ENCODE measurements at regions not wholly inside any gene's neighbourhood (a gene's known extent, or its start where the extent isn't known, plus 50 kb on each side); places are given as distances from the start of the nearest gene placed in this dataset.

GRCh38 chr1:163013826-163014600 is 55.1 kb upstream of the RGS4 start:
- DNase-seq, result no peak

- no peak for DNase-seq
Measured at GRCh38 chr1:163006051-163006834, 62.9 kb upstream of the RGS4 start.

GRCh38 chr1:162997499-162998285 is 71.5 kb upstream of the RGS4 start:
- peak; percentile 59 for DNase-seq

GRCh38 chr1:162996261-162996660 is 72.9 kb upstream of the RGS4 start:
- DNase-seq, result no peak

DNA sequence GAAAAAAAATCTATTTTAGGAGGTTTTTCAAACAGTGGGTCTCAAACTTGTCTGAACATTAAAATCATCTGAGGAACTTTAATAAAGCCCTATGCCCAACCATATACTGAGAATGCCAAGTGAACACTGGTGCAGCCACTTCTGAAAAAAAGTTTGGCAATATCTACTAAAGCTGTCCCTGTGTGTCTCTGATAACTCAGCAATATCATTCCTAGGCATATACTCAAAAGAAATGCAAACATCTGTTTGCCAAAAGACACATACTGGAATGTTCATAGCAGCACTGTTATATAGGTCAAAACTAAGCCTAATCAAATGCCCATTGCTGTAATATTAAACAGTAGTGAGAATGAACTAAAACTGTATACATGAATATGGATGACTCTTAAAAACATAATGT is 74.2 kb upstream of the RGS4 start:
- DNase-seq, result no peak

GRCh38 chr1:162993846-162994245 is 75.3 kb upstream of the RGS4 start:
- DNase-seq, result no peak

DNA sequence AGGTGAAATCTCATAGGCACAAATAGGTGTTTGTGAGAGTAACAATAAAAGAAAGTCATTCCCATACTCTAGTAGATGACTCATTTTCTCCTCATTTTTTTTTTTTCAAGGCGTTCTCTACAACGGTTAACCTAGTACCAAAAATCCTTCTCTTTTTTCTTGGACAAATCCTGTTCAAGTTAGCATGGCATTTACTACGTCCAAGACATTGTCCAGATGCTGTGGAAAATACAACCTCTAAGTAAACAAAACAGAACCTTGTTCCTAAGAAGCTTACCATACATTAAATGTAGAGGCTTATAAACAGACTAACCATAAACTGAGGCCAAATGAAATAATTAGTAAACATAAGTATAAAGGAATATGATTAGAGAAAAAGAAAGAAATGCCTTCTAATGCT is 76.2 kb upstream of the RGS4 start:
- DNase-seq, result no peak

- no peak for DNase-seq
Measured at GRCh38 chr1:162991444-162991843, 77.7 kb upstream of the RGS4 start.

DNA sequence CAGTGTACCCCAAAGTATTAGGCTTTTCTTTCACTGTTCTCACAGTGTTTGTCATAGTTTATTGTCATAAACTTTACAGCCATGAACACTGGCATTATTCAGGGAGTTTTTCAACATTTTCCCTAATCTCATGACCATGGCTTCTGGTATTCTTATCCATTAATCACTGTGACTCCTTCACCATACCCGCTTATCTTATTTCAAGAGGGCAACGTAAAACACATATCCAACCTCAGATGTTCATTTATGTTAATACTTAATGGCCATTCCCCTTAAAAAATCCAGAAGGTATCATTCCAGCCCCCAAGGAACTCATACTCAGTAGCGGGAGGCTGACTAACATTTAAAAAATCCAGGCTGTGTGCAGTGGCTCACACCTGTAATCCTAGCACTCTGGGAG is 78.5 kb upstream of the RGS4 start:
- DNase-seq, result no peak

DNA sequence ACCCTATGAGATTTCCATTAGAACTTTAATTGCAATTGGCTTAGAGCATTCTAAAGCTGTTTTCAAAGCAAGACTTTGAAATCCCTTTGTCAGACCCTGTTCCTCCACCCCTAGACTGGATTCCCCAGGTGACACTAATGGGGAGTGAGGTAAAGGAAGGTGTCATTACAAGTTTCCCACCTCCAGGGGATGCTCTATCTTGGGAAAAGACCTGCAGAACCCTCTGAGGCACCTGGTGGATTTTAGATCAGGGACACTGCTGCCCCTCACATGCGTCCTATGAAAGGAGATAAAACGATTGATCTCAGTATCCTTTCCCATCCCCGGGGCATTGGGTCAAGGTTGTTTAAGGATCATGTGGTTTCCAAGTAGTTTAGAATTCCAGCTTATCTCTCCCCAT is 80.3 kb upstream of the RGS4 start:
- DNase-seq, result no peak

- peak; percentile 29 for DNase-seq
Measured at GRCh38 chr1:162987866-162988265, 81.3 kb upstream of the RGS4 start.

DNA sequence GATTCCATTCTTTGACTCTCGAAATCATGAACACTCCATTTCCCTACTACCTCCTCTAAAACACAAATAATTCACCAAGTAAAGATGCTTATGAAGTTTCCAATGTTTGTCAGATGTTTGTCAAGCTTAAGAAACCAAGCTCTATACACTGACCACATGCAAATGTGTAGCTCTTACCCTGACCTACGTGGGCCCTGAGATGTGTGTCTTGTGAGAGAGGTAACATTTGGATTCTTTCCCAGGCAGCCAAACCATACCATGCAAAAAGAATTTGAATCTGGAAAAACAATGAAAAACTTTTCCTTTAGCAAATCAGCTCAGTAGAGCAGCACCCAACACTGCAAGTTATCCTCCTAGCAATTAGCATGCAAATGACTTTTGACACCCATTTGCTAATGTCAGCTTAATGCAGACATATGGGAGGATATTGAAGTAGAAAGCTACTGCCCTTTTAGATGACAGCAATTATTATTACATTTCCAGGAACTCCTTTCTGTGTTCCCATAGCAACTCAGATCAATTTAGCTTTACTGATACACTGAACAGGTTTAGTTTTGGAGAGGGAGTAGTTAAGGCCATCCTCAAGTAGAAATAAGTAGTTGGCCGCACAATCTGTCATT is 83.2 kb upstream of the RGS4 start:
- no peak for DNase-seq

DNA sequence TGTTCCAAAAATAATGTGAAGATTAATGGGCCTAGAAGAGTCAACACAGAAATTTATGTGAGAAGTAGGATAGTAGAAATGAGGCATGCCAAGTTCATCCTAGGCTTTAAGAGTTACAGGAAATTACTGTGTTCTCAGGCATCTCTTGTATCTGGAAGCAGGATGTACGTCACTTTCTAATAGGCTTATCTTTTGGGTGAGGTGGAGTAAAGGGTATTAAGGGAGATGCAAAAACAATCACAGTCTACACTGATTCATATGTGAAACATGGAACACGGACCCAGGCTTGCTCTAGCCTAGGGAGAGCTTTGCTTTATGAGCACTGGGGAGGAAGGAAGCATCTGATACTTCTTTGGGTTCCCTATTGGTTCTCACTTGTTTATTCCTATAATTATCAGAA is 84.5 kb upstream of the RGS4 start:
- DNase-seq, result peak; percentile 67

- no peak for DNase-seq
Measured at GRCh38 chr1:162983671-162984425, 85.3 kb upstream of the RGS4 start.

DNA sequence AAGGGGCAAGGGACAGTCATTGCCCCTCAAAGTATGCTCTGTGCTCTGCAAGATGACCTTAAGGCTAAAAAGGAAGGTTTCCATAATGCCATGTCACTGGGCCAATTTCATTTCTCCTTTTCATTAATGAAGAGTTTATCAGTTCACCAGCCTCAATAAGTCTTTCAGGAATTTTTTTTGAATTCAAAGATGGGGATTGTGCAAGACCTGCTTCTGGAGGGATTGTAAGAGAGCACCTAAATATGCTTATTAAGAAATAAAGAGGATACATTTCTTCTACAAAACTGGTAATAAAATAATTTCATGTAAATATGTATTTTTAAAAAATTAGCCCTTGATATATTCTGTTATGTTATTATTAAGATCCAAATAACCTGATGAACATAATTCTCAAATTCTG is 86.8 kb upstream of the RGS4 start:
- DNase-seq, result no peak

DNA sequence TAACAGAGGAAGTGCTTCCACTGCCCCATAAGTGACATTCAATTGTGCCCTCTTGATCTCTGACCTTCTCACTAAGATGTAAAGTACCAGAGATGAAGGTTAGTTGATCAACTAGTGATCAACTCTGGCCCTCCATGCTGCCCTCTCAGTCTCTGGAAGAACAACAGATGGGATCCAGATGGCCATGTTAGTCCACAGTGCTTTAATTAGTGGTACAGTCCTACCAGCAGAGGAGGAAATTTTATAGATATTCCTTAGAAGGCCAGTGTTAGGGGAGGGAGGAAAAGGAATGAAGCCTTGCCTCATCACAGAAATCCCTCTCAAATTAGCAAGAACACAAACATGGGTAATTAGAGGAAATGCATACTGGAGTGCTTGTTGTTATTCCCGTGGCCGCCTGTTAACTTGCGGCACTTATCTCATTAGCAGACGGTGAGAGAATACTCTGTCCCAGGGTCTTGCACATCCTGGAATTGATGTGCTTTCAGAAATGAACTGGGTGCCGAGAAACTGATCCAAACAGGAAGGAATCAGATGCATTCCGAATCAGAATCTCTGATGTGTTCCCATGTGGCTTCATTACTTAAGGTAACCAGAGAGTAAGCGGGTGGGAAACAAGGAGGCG is 91.1 kb upstream of the RGS4 start:
- peak; percentile 25 for DNase-seq

GRCh38 chr1:162976628-162977027 is 92.5 kb upstream of the RGS4 start:
- DNase-seq, result no peak

GRCh38 chr1:162974810-162975209 is 94.4 kb upstream of the RGS4 start:
- no peak for DNase-seq

- peak; percentile 82 for DNase-seq
Measured at GRCh38 chr1:162973381-162973795, 95.8 kb upstream of the RGS4 start.

- DNase-seq, result no peak
Measured at GRCh38 chr1:162972773-162973172, 96.4 kb upstream of the RGS4 start.

- DNase-seq, result no peak
Measured at GRCh38 chr1:162970021-162970420, 99.1 kb upstream of the RGS4 start.

DNA sequence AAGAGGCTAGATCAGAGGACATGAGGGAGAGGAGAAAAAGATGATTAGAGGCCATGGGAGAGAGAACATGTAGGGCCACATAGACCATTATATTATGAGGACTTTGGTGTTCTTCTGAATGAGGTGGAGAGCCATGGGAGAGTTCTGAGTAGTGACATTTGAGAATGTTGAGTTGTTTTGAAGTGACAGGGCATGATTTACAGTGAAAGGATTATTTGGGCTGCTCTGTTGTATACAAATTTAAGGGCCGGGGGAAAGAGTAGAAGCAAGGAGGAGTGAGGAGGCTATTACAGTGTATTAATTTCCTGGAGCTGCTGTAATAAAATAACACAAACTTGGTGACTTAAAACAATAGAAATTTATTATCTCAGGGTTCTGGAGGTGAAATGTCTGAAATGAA is 102.5 kb upstream of the RGS4 start:
- DNase-seq, result no peak
